ENCODE measurements at regions not wholly inside any gene's neighbourhood (a gene's known extent, or its start where the extent isn't known, plus 50 kb on each side); places are given as distances from the start of the nearest gene placed in this dataset.

DNA sequence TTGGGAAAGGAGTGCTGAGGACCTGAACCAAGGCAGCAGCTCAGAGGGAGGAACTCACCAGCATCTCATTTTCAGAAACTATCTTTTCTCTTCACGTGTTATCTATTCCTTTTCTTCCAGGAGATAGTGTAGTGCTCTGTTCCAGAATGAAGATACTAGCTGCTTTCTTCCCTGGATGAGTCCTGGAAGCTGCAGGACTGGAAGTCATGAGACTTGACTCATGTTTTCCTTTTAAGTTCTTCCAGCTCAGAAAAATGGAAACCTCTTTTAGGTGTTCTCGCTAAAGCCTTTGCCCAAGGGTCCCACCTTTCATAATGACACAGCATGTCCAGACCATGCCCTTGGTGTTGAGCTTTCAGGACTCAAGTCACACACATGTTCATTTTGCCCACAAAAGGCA lies 106.7 kb downstream of the UNC5CL start:
- Histone ChIP-seq H3K36me3 (no peaks in the 10 kb centered on the region), H3K4me3 (no peak overlapping the region), H3K9me3 (replicated peaks) (no peaks in the 10 kb centered on the region), H3K27ac (replicated peaks) (peak overlapping the region; percentile 47), H3K27me3 (ENCODE audit: low read depth) (peaks cover 2% of the 10 kb centered on the region), H3K4me1 (peaks cover 44% of the 10 kb centered on the region)
- TF ChIP-seq, protein P1, sequence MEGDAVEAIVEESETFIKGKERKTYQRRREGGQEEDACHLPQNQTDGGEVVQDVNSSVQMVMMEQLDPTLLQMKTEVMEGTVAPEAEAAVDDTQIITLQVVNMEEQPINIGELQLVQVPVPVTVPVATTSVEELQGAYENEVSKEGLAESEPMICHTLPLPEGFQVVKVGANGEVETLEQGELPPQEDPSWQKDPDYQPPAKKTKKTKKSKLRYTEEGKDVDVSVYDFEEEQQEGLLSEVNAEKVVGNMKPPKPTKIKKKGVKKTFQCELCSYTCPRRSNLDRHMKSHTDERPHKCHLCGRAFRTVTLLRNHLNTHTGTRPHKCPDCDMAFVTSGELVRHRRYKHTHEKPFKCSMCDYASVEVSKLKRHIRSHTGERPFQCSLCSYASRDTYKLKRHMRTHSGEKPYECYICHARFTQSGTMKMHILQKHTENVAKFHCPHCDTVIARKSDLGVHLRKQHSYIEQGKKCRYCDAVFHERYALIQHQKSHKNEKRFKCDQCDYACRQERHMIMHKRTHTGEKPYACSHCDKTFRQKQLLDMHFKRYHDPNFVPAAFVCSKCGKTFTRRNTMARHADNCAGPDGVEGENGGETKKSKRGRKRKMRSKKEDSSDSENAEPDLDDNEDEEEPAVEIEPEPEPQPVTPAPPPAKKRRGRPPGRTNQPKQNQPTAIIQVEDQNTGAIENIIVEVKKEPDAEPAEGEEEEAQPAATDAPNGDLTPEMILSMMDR (IDR thresholded peaks at IDR 0.05; ENCODE audit: borderline replicate concordance): no peak
- intact Hi-C loops (cut with micrococcal nuclease): no loop called here
- DNase-seq: no peak

DNA sequence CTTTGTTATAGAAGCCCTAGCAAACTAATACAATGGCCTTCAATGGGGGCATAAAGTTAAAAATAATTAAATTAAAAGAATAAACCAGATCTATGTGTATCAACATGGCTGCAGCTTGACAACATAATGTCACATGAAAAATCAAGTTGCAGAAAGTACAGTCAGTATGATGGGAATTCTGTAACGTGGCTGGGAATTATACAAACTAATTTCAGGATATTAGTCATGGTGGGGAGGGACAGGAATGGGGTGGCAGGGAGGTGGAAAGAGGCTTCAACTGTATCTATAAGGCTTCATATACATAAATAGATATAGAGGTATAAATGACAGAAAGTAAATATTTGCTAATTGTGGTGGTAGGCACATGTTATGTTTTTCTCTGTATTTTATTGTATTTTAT lies 107.1 kb downstream of the UNC5CL start:
- Histone ChIP-seq H3K4me3 (no peak overlapping the region), H3K36me3 (no peaks in the 10 kb centered on the region), H3K9me3 (replicated peaks) (no peaks in the 10 kb centered on the region), H3K27ac (replicated peaks) (peak overlapping the region; percentile 47), H3K27me3 (ENCODE audit: low read depth) (peaks cover 5% of the 10 kb centered on the region), H3K4me1 (peaks cover 44% of the 10 kb centered on the region)
- TF ChIP-seq, protein P1 (IDR thresholded peaks at IDR 0.05; ENCODE audit: borderline replicate concordance): no peak
- no peak for DNase-seq
- intact Hi-C loops (cut with micrococcal nuclease): no loop called here

DNA sequence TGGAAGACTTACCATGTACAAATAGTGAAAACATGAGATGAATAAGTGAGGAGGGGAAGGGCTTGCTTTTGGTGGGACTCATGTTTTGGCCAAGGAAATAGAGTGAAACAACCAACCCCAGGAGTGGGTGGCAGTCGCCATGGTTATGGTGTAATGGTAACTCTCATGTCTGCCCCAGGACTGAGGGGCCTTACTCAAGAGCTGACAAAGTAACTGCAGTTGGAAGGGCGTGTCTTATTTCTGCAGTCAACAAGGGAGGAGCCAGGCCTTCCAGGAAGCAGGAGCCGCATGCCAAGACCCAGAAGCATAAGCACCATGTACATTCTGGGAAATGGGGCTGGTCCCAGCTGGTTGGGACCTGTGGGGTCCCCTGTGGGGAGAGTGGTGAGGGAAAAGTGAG lies 108.5 kb downstream of the UNC5CL start:
- TF ChIP-seq, protein P1 (IDR thresholded peaks at IDR 0.05; ENCODE audit: borderline replicate concordance): no peak
- Histone ChIP-seq H3K27me3 (ENCODE audit: low read depth) (peaks cover 5% of the 10 kb centered on the region), H3K4me3 (no peak overlapping the region), H3K36me3 (no peaks in the 10 kb centered on the region), H3K27ac (replicated peaks) (peak overlapping the region; percentile 52), H3K4me1 (peaks cover 49% of the 10 kb centered on the region), H3K9me3 (replicated peaks) (no peaks in the 10 kb centered on the region)
- no peak for DNase-seq
- intact Hi-C loops (cut with micrococcal nuclease): no loop called here

DNA sequence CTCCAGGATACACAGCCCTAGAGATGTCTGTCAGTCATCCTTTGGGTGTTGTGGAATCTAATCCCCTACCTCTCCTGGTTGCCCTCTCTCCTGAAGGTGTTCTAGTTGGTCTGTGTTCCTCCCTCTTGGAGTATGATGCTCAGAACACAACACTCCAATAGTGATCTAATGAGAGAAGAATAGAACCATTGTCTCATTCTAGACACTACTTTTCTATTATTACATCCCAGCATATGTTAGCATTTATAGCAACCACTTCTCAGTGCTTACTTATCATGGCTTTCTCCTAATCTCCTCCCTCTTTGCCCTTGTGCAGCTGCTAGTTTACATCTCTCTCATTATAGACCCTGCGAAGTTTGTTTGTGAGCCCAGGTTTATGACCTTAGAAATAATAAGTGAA lies 109.0 kb downstream of the UNC5CL start:
- Histone ChIP-seq H3K4me1 (peaks cover 49% of the 10 kb centered on the region), H3K4me3 (no peak overlapping the region), H3K36me3 (no peaks in the 10 kb centered on the region), H3K27me3 (ENCODE audit: low read depth) (peaks cover 5% of the 10 kb centered on the region), H3K9me3 (replicated peaks) (no peaks in the 10 kb centered on the region), H3K27ac (replicated peaks) (peak overlapping the region; percentile 52)
- DNase-seq: no peak
- TF ChIP-seq, protein P1 (IDR thresholded peaks at IDR 0.05; ENCODE audit: borderline replicate concordance): no peak
- intact Hi-C loops (cut with micrococcal nuclease): no loop called here

DNA sequence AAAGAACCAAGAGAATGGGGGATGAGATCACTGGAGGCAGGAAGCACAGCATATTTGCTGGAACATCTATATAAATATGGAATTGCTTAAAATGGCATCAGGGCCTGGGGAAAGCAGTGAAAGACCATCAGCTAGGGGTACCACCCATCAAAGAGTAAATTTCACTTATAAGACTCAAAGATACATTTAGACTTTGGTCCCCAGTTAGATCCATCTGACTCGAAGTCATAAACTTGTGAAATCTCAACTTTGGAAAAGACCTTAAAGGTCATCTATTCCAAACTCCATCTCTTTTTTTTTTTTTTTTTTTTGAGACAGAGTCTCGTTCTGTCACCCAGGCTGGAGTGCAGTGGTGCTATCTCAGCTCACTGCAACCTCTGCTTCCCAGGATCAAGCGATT lies 109.8 kb downstream of the UNC5CL start:
- intact Hi-C loops (cut with micrococcal nuclease): no loop called here
- no peak for DNase-seq
- Histone ChIP-seq H3K9me3 (replicated peaks) (no peaks in the 10 kb centered on the region), H3K4me1 (peaks cover 49% of the 10 kb centered on the region), H3K4me3 (no peak overlapping the region), H3K27me3 (ENCODE audit: low read depth) (peaks cover 9% of the 10 kb centered on the region), H3K36me3 (no peaks in the 10 kb centered on the region), H3K27ac (replicated peaks) (no peak overlapping the region)
- TF ChIP-seq, protein P1 (IDR thresholded peaks at IDR 0.05; ENCODE audit: borderline replicate concordance): no peak

DNA sequence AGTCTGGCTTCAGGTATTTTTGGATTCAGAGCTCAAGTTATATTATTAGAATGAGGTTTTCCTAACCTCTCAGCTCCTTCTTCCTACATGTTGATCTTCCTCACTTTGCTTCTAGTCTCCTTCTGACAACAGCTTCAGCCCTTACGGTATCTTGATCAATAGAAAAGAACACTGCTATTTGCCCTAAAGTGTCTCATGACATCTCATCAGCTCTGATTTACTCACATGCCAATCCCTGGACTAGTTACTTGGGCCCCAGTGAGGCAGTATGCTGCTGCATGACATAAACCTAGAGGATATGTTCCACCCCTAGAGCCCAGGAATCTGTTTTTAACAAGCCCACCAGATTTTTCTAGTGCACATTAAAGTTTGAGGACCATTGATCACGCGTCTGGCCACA lies 110.3 kb downstream of the UNC5CL start:
- no peak for DNase-seq
- Histone ChIP-seq H3K4me1 (peaks cover 47% of the 10 kb centered on the region), H3K36me3 (no peaks in the 10 kb centered on the region), H3K27me3 (ENCODE audit: low read depth) (peaks cover 9% of the 10 kb centered on the region), H3K9me3 (replicated peaks) (no peaks in the 10 kb centered on the region), H3K27ac (replicated peaks) (no peak overlapping the region), H3K4me3 (no peak overlapping the region)
- intact Hi-C loops (cut with micrococcal nuclease): no loop called here
- TF ChIP-seq, protein P1 (IDR thresholded peaks at IDR 0.05; ENCODE audit: borderline replicate concordance): no peak

Data from left ventricle myocardium inferior (tissue), 1 donor.